ENCODE measurements at regions not wholly inside any gene's neighbourhood (a gene's known extent, or its start where the extent isn't known, plus 50 kb on each side); places are given as distances from the start of the nearest gene placed in this dataset.

- TF ChIP-seq, protein P1, sequence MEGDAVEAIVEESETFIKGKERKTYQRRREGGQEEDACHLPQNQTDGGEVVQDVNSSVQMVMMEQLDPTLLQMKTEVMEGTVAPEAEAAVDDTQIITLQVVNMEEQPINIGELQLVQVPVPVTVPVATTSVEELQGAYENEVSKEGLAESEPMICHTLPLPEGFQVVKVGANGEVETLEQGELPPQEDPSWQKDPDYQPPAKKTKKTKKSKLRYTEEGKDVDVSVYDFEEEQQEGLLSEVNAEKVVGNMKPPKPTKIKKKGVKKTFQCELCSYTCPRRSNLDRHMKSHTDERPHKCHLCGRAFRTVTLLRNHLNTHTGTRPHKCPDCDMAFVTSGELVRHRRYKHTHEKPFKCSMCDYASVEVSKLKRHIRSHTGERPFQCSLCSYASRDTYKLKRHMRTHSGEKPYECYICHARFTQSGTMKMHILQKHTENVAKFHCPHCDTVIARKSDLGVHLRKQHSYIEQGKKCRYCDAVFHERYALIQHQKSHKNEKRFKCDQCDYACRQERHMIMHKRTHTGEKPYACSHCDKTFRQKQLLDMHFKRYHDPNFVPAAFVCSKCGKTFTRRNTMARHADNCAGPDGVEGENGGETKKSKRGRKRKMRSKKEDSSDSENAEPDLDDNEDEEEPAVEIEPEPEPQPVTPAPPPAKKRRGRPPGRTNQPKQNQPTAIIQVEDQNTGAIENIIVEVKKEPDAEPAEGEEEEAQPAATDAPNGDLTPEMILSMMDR (IDR thresholded peaks at IDR 0.05; ENCODE audit: insufficient read depth, low read depth, low read length): no peak
- no peak for TF ChIP-seq EZH2 (IDR thresholded peaks at IDR 0.05; ENCODE audit: insufficient read depth, low read length)
Observed at GRCh38 chr3:95567346-95567745, 1247.0 kb upstream of the EPHA6 start.

All from astrocyte (in vitro differentiated cells and primary cell).